ENCODE measurements at regions not wholly inside any gene's neighbourhood (a gene's known extent, or its start where the extent isn't known, plus 50 kb on each side); places are given as distances from the start of the nearest gene placed in this dataset.

DNA sequence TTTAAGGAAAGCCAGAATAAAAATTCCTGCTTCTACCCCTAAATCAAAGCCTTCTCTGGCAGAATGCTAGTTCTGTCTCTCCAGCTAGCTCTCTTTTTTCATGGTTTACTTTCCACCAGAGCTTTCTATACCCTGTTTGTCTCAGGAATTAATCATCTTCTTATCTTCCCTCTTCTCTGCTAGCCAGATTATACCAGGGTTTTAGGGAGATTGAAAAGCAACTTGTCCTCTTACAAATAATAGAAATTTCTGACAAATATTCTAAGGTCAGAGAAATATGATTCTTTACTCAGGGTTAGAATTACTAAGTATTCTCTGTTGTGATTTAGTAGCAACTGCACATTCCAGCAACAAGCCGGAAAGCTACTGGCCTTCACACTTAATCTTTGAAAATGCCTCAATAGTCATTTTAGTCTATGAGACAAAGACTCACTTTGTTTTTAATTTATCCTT, 166.4 kb downstream of the TANC2 start:
- DNase-seq (ENCODE audit: low read depth) = no peak

DNA sequence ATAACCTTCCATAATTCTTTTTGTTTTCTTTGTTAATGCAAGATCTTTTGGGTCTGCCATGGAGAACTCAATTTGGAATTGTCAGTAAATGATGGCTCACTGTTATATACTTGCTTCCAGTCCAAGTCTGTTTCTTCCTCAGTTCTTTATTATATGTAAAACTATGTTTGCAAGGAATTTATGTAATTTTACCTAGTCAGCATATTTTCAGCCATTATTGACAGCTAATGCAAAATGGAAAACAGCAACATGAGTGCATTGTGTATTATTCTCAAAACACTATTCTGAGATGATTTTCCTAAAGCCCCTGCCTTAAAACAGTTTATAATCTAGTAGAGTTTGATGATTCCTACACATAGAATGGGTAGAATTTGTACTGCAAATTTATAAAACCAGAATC, 167.5 kb downstream of the TANC2 start:
- no peak for DNase-seq (ENCODE audit: low read depth)

DNA sequence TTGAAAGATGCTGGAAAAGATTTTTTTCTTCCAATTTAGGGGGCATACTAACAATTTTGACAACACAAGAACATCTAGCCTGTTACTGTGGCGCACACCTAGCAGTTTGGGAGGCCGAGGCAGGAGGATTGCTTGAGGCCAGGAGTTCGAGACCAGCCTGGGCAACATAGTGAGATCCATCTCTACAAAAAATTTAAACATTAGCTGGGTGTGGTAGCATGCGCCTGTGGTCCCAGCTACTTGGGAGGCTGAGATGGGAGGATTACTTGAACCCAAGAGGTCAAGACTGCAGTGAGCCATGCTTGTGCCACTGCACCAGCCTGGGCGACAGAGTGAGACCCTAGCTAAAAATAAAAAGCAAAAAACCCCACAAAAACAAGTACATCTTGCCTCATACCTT, 168.8 kb downstream of the TANC2 start:
- no peak for DNase-seq (ENCODE audit: low read depth)

DNA sequence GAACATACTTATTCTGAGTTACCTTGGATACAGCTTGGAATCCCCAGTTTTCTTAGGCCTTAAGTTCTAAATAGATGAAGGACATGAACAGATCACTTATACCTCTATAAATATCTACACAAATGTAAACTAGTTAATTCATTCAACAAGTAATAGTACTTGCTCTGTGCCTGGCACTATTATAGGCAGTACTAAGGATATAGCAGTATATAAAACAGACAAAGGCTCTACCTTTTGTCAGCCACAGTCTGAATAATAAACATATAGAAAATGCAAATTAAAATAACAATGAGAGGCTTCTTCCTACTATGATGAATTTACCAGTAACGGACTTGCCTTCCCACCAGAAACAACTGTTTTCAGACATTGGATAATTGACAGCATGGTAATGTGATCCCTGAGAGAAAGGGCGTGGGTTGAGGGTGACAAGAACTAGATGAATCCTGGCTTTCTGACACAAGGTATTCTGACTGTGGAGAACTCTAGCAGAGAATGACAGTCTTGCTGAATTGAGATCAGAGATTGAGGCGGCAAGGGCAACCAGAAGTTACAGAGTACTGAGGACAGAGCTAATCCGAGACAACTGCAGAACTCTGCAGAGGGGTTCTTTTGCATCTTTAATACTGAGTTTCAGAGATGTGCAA, 170.5 kb downstream of the TANC2 start:
- DNase-seq (ENCODE audit: low read depth) = no peak

DNA sequence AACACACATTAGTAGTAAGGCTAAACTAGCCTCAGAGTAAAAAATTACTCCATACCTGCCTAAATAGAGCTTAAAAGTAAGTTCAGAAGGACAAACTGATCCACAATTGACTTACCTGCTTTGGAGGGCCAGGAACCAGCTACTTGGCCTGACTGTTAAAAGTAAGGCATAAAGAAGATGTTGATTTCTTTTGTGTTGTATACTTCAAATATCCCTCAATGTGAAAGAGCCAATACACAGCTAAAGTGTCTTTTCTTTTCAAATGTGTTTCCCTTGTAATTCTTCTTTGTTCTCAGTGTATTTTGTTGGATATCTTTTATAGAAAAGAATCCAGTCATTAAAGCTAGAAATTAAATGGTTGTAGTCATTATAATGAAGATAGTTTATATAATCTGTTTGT, 171.1 kb downstream of the TANC2 start:
- DNase-seq (ENCODE audit: low read depth) = no peak

DNA sequence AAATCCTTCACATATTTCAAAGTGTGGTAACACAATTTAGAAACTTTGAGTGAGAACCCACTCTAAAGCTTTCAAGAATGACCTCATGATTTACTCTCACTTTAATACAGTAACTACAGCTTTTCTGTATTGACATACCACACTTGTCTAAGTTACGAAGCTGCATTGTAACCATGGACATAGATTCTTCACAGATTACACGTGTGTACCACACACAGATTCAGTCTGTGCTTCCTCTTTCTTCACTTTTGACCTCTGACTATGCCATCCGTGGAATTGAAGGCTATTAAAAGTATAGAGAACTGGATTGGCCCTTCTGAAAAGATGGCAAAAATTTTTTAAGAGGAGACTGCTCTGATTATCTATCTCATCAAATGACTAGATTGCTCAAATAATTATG, 172.7 kb downstream of the TANC2 start:
- no peak for DNase-seq (ENCODE audit: low read depth)

DNA sequence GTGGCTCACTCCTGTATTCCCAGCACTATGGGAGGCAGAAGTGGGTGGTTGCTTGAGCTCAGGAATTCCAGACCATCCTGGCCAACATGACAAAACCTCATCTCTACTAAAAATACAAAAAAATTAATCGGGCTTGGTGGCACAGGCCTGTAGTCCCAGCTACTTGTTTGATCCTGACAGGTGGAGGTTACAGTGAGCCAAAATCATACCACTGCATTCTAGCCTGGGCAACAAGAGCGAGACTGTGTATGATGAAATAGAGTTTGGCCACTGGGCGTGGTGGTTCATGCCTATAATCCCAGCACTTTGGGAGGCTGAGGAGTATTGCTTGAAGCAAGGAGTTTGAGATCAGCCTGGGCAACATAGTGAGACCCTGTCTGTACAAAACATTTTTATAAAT, 173.3 kb downstream of the TANC2 start:
- DNase-seq (ENCODE audit: low read depth) = no peak

DNA sequence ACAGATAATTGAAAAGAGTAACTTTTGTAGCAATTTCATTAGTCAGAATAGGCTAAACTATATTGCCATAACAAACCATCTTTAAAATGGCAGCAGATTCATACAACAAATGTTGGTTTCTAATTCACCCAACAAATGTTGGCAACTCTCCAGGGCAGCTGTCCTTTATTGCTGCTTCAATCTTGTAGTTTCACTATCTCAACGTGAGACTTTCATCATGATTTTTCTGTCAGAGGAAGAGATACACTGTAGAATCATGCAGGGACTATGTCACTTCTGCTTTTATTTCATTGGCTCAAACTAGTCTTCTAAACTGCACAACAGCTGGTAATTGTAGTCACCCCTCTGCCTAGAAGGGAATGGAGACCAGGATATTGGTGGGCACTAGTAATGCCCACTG, 174.2 kb downstream of the TANC2 start:
- peak; percentile 17 for DNase-seq (ENCODE audit: low read depth)

DNA sequence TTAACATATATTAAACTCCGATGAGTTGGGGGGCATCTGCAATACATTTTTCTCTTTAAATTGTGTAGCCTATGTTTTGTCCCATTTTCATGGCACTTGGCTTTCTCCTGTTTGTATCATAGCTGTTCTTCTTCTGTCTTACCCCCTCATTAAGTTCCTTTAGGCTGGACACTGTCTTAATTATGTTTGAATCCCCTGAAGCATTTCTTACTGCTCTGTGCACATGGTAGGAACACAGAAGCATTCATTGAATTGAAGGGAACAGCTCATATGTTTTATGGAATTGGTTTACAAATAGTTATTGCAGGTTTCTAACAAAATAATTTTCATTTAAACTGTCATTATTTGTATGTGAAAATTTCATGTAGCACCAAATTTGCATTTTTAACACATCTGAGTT, 176.8 kb downstream of the TANC2 start:
- no peak for DNase-seq (ENCODE audit: low read depth)

DNA sequence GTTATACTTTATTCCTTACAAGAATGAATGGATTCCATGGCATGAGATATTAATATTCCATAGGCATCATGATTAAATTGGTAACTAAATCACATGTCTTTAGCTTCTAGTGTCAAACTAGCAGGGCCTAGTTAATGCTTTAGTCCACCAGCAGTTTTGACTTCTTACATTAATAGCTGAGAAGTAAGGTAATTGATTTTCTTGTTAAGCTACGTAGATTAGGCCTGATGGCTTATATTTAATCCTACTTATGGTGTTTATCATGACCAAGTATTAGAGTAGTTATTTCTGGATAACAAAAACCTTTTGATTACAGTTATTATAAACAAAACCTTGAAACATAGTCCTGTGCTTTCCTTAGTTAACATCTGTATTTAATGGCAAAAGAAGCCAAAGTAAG, 184.5 kb downstream of the TANC2 start:
- DNase-seq (ENCODE audit: low read depth) = no peak

DNA sequence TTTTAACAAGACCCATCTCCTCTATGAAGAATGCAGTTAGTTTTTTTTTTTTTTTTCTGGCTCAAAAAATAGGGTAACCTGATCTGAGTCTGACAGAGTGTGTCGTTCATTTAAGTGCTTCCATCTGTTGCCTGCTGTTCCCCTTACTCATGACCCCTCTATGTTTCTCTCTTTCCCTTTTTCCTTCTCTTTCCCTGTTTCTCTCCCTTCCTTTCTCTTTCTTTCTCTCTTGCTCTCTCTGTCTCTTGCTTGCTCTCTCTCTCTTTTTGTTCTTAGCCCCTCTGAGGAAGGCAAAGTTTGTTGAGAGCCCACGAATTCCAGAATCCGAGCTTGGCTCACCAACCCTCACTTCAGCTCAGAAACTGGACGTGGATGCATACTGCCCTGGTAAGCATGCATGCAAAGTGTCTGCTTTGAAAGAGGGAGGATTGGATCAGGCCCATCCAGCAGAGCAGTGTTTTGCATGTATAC, 185.0 kb downstream of the TANC2 start:
- no peak for DNase-seq (ENCODE audit: low read depth)

DNA sequence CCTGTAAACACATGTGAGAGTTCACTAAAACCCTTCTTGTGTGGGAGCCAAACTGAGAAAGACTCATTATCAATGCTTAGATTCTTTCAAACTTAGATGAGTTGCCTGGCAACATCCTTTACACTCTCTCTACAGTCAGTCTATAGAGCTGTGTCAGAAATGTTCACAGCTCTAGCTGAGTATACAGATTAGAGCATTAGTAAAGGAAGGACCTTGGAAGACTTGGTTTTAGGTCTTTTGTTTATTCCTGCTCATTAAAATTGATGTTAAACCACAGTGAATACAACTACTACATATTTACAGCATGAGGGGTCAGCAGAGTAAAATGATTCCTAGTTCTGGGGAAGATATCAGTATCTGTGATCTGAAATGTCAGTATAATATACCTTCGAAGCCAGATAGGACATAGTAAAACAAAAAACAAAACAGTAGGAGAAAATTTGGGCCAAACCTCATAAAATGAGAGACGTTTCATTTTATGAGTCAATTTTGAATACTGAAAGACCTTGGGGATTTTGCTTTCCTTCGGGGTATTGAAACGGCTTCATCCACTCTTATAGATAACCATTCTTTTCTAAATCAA, 186.0 kb downstream of the TANC2 start:
- no peak for DNase-seq (ENCODE audit: low read depth)

DNA sequence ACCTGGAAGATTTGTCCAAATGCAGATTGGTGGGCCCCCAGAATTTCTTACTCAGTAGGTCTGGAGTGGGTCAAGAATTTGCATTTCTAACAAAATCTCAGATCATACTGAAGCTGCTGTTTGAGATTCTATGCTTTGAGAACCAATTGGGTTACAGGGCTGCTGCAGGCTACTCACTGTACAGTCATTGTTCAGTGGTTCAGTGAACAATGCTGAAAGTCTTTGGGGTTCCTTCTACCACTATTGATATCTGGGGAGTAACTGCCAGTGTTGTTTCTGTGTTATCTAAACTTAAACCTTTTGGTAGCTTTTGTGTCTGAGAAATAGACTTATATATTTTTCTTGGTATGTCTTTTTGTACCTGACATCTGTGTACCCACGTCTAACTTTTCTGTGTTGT, 187.5 kb downstream of the TANC2 start:
- no peak for DNase-seq (ENCODE audit: low read depth)

DNA sequence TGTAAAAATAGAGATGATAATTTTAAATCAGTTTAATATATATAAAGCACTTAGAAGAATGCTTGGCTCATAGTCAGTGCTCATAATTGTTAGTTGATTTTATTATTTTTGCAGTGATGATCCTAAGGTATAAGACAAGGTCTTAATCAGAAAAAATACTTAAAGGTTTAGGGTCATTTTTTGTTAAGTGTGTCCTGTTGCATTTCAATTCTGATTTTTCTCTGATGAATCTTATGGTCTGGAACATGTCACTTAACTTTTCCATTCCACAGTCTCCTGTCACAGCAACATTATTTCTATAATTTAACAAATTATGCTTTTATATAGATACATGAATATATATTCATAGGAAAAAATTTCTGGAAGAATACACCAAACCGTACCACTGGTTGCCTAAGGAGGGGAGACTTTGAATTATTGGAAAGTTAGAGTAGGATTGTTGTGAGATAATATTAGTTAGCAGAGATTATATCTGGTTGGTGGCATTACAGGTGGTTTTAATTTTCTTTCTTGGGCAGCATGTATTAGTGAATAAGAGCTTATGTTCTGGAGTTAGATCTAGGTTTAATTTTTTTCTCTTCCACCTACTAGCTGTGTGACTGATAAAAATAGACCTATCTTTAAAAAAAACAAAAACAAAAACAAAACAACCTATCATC, 188.7 kb downstream of the TANC2 start:
- DNase-seq (ENCODE audit: low read depth) = no peak

DNA sequence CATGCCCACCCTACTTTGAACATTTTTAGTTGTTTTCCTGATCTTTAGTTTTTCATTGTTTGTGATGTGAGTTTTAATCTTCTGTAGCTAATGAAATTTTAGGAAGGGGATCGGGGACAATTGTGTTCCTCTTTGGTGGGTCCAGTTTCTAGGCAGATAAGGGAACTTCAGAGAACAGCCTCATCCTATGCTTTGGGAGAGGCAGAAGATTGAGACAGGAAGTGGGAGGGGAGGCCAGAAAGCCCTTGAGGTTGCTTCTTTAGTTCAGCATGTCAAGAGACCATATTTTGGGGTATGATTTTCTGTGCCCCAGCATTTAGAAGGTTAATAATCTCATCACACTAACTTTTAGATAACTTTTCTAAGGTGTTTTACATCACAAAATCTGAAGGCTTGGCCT, 191.0 kb downstream of the TANC2 start:
- DNase-seq (ENCODE audit: low read depth) = no peak

DNA sequence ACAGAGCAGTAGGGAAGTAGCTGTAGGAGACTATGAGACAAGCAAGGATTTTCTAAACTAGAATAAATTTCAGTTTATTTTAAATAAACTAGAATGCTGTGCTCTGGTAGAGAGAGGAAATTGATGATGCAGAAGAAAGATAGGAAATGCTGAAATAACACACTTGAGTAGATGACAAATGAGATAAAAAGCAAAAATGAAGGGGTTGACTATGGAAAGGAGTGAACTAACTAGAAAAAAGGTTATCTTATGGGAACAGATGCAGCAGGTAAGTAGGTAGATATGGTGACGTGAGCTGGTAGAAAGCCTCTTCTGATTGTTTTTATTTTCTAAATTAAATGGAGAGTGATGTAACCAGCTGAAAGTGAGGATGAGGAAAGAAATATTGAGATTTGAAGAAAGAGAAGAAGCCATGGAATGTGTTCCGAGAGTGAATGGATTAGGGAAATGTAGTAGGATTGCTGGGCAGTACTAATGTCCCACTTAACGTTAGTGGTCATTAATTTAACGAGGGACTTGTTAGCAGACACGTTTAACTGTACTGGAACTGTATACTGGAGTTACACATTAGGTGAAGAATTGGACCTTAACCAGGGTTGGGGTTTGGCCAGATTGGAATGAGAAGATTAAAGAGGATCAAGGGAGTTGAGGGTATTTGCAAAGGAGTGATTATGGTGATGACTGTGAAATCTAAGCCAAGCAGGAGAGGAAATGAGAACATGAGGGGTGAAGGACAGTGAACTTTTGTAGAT, 196.5 kb downstream of the TANC2 start:
- DNase-seq (ENCODE audit: low read depth) = no peak

DNA sequence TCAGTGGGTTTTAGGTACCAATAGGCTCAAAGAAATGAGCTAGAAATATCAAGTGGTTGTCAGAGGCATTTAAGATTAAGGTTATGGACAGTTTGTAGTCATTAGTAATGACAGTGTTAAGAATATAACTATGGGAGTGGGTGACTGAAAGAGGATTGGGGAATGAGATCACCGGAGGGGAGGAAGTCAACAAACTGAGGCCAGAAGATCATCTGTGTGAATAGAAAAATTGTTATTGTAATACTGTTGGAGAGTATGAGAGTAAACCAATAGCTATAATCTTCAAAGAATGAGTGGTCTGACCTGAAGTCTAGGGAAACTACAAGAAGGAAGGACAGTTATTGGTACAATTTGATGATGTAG, 197.1 kb downstream of the TANC2 start:
- no peak for DNase-seq (ENCODE audit: low read depth)

DNA sequence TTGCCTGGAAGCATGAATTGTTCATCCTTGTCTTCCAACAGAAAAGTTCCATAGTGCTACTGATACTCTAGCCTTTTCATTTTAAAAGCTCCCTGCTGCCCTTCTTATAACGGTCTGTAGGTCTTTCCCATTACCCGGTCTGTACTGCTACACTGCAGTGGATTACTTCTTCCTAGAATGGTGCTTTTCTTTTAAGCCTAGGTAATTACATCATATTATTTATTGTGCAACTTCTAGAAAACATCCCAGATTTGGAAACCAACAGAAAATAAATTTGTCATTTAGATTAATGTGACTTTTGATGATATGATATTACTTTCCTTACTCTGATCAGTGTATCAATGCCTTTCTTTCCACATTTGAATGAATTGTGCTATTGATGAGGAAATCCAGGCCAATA, 199.4 kb downstream of the TANC2 start:
- DNase-seq (ENCODE audit: low read depth) = no peak

DNA sequence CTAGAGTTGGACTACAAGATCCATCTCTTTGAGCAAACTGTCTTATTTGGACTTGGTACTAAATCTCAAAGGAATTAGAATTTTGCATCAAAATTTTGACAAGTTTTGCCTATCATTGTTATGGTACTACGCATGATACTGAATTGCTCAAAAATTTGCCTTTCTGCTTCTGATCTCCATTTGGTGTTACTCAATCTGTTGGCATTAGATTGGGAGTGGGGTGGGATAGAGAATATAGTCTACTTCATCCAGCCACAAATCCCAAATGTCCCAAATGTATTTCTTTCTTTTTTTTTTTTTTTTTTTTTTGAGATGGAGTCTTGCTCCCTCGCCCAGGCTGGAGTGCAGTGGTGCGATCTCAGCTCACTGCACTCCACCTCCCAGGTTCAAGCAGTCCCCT, 204.8 kb downstream of the TANC2 start:
- DNase-seq (ENCODE audit: low read depth) = no peak

DNA sequence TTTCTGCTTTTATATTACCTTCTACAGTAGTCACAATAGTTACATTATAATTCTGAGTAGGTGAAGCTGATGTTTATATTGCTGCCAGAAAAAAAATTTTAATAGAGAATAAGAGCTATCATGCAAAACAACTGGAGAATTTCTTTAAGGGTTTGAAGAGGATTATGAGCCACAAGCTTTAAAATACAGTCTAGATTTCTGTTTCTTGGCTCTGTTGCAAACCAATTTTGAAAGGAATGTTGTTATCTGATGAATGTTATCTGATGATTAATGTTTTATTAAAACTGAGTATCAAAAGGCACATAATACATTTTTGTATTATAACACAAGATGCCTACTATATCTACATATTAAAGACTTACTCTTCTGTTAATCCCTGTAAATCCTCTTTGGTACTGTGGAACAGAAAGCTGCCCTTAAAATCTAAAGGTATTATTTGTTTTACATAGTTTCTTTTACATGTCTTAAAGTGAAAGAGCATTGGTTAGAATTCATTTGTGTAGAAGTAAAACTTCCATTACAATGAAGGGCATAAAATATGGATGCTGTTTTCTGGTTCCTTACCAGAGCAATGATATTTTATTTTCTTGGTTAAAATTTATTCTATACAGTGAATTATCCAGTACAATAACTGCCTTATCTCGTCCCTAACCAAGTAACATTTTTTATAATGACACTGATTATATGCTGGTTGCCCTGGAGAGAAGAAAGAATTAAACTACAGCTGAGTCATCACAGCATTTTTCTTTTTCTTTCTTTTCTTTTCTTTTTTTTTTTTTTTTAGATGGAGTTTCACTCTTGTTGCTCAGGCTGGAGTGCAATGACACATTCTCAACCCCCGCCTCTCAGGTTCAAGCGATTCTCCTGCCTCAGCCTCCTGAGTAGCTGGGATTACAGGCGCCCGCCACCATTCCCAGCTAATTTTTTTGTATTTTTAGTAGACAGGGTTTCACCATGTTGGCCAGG, 205.7 kb downstream of the TANC2 start:
- no peak for DNase-seq (ENCODE audit: low read depth)

DNA sequence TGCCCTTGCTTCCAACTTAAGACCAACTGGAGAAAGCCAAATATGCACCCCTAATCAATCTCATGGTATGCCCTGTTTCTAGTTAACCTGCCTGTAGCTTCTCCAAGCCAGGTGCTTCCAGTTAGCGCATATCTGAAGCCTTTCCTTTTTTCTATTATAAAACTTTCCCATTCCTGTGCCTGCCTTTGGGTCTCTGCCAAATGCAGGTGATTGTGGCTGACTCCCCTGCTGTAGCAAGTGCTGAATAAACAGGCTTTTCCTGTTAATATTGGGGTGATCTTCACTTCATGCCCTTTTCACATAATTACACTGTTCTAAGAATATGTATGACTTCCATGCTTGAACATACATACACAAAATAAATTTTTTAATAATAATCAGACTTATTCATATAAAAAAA, 207.4 kb downstream of the TANC2 start:
- DNase-seq (ENCODE audit: low read depth) = no peak

DNA sequence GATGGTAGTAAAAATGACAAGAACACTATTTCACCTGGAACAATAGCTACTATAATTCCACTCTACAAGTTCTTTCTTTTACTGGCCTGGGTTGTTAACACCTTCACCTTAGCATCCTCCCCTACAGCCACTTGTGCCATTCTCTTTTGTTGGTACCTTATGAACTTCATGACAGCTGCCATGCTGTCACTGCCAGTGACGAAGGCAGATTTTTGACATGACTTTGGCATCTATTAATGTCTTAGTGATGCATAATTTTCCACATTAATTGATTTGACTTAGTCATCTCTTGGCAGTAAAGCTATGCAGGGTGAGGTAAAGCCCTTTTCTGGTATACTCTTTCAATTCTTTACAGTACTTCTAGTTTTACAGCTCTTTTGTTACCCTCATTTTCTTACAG, 207.9 kb downstream of the TANC2 start:
- no peak for DNase-seq (ENCODE audit: low read depth)
